HepG2 (cell line): ENCODE measurements at regions not wholly inside any gene's neighbourhood (a gene's known extent, or its start where the extent isn't known, plus 50 kb on each side); places are given as distances from the start of the nearest gene placed in this dataset.

Experiments used
- ATAC-seq: fragments of 200-7000 bp; cut with Tn5 transposase; 3 replicates; pipeline ENCODE4 v1.9.1; 2020; ENCODE audit warnings: mild to moderate bottlenecking, moderate library complexity
- BruUV-seq: library from RNA; stranded (reverse); fragments of 400-500 nt; replicated peaks from 2 replicates; lab custom pipeline; 2021; lab: Mats Ljungman, UMichigan
- CTCF ChIA-PET: fragments of 300-600 bp; formaldehyde crosslinking; extraction: SDS; loops from one replicate; lab custom pipeline; 2021; ENCODE audit warnings: low total read pairs, inconsistent platforms, low intra/inter-chr PET ratio; lab: Yijun Ruan, JAX
- POLR2A ChIA-PET: fragments of 350-600 bp; sonication (Branson Sonifier 250); formaldehyde crosslinking; loops from one replicate; lab custom pipeline; 2020; ENCODE audit warnings: antibody characterized with exemption, inconsistent platforms; lab: Yijun Ruan, JAX
- DNase-seq: peaks from one replicate; pipeline ENCODE4 v3.0.0-alpha.2; 2015; ENCODE audit warnings: low spot score
- FAIRE-seq: peaks from 3 replicates; lab custom pipeline; 2011; peaks lifted over from hg19 to GRCh38; lab: Jason Lieb, UNC
- H2AFZ ChIP-seq: one replicate; pipeline ENCODE4 v1.6.1; 2011; ENCODE audit warnings: low read length, inconsistent platforms
- H3K27ac ChIP-seq: fragments of 300-600 bp; 3 replicates; pipeline ENCODE4 v1.8.0; 2011; ENCODE audit warnings: mixed run types, mild to moderate bottlenecking, mixed read lengths, low read length, inconsistent platforms; ENCODE audit not compliant: insufficient read depth; ENCODE audit errors: extremely low read length
- H3K27me3 ChIP-seq, 2 experiments: fragments of 200-600 bp in 1 of 2; 2 replicates in 1 of 2; 3 replicates in 1 of 2; pipeline versions ENCODE4 v1.6.0 to v1.8.0; 2011; ENCODE audit warnings: low read length in 2 of 2, mild to moderate bottlenecking in 2 of 2, moderate library complexity in 2 of 2, inconsistent platforms in 1 of 2; ENCODE audit not compliant: insufficient read depth in 2 of 2, control insufficient read depth in 1 of 2
- H3K36me3 ChIP-seq, 2 experiments: fragments of 200-600 bp in 1 of 2; replicated peaks in 1 of 2; 2 replicates in 1 of 2; 3 replicates in 1 of 2; pipeline versions ENCODE4 v1.5.1 to v1.8.0; 2011; ENCODE audit warnings: low read length in 2 of 2, inconsistent platforms in 1 of 2; ENCODE audit not compliant: insufficient read depth in 2 of 2, control insufficient read depth in 1 of 2
- H3K4me1 ChIP-seq: 2 replicates; pipeline ENCODE4 v1.5.1; 2012; ENCODE audit warnings: low read length, inconsistent platforms; ENCODE audit not compliant: insufficient read depth
- H3K4me2 ChIP-seq: 2 replicates; pipeline ENCODE4 v1.6.0; 2011; ENCODE audit warnings: low read depth, low read length, inconsistent platforms
- H3K4me3 ChIP-seq, 3 experiments: fragments of 200-600 bp in 1 of 3; sonication (generic), shearing (Covaris generic) in 1 of 3; replicated peaks in 1 of 3; 2 replicates each; pipeline ENCODE4 v1.5.1; 2011 to 2016; ENCODE audit warnings: low read length in 3 of 3, inconsistent platforms in 2 of 3, low read depth in 2 of 3, mild to moderate bottlenecking in 2 of 3, control low read depth in 1 of 3, mixed read lengths in 1 of 3; ENCODE audit not compliant: insufficient read depth in 1 of 3
- H3K79me2 ChIP-seq: one replicate; pipeline ENCODE4 v1.6.1; 2011; ENCODE audit warnings: low read length, inconsistent platforms; ENCODE audit not compliant: insufficient read depth
- H3K9ac ChIP-seq: 2 replicates; pipeline ENCODE4 v1.6.0; 2011; ENCODE audit warnings: mild to moderate bottlenecking, low read depth, low read length, inconsistent platforms; ENCODE audit not compliant: insufficient read depth
- H3K9me3 ChIP-seq: 2 replicates; pipeline ENCODE4 v1.5.1; 2012; ENCODE audit warnings: mild to moderate bottlenecking, low read length
- H4K20me1 ChIP-seq: 2 replicates; pipeline ENCODE4 v1.6.0; 2011; ENCODE audit warnings: inconsistent platforms, mild to moderate bottlenecking, low read length, moderate library complexity; ENCODE audit not compliant: insufficient read depth
- IRX3 ChIP-seq: sonication (generic); formaldehyde crosslinking; IDR thresholded peaks from 2 replicates; pipeline ENCODE4 v1.8.1; 2023; ENCODE audit warnings: mild to moderate bottlenecking, low read depth, missing genetic modification reagents, borderline replicate concordance
- KLF12 ChIP-seq: sonication (generic); formaldehyde crosslinking; IDR thresholded peaks from 2 replicates; pipeline ENCODE4 v1.4.0; 2020; ENCODE audit warnings: missing genetic modification reagents, borderline replicate concordance
- RERE ChIP-seq: IDR thresholded peaks from 2 replicates; pipeline ENCODE4 v1.6.1; 2016; ENCODE audit warnings: low read depth, missing genetic modification reagents, missing compliant biosample characterization
- ZNF20 ChIP-seq: sonication (generic); formaldehyde crosslinking; IDR thresholded peaks from 2 replicates; pipeline ENCODE4 v1.4.0; 2020; ENCODE audit warnings: mild to moderate bottlenecking, moderate library complexity, missing genetic modification reagents
- ZNF367 ChIP-seq: sonication (generic); formaldehyde crosslinking; IDR thresholded peaks from 2 replicates; pipeline ENCODE4 v1.4.0; 2020; ENCODE audit warnings: missing genetic modification reagents, borderline replicate concordance
- ZNF468 ChIP-seq: sonication (generic); formaldehyde crosslinking; IDR thresholded peaks from 2 replicates; pipeline ENCODE4 v1.8.0; 2022; ENCODE audit warnings: mild to moderate bottlenecking, moderate library complexity, missing genetic modification reagents
- ZNF629 ChIP-seq: sonication (generic); formaldehyde crosslinking; conservative IDR thresholded peaks from 2 replicates; pipeline ENCODE4 v1.5.0; 2020; ENCODE audit warnings: missing genetic modification reagents
- WGBS: methylation state at CpG from one replicate; pipeline ENCODE4 v1.1.6; 2017; ENCODE audit warnings: low lambda C conversion rate; 5-methylcytosine and 5-hydroxymethylcytosine counted together
- in situ Hi-C: cut with HindIII; loops from 2 replicates; pipeline ENCODE4 v1.10.0; 2017; ENCODE audit warnings: low pct_unique_long_range_greater_than_20kb; ENCODE audit not compliant: extremely low pct_ligation_motif_present
- intact Hi-C: fragments of 100-400 bp; cut with micrococcal nuclease; formaldehyde crosslinking; loops from one replicate; pipeline ENCODE4 v1.10.0; 2022; ENCODE audit not compliant: unreplicated experiment
- TF ChIP-seq, protein P1 (sequence below): sonication (generic); formaldehyde crosslinking; IDR thresholded peaks from 2 replicates; pipeline ENCODE4 v1.5.0; 2020; ENCODE audit warnings: missing genetic modification reagents
- TF ChIP-seq, protein P2 (sequence below): sonication (generic); formaldehyde crosslinking; IDR thresholded peaks from 2 replicates; pipeline ENCODE4 v1.5.0; 2020; ENCODE audit warnings: mild to moderate bottlenecking, missing genetic modification reagents
- TF ChIP-seq, protein P3 (sequence below): IDR thresholded peaks from 2 replicates; pipeline ENCODE4 v1.6.1; 2016; ENCODE audit warnings: missing biosample characterization, missing genetic modification reagents, low read depth
- TF ChIP-seq, protein P4 (sequence below): sonication (generic); formaldehyde crosslinking; IDR thresholded peaks from 2 replicates; pipeline ENCODE4 v1.4.0; 2020; ENCODE audit warnings: mild to moderate bottlenecking, missing genetic modification reagents

GRCh38 chr2:149745396-149746230 is 158.0 kb upstream of the MMADHC start:
- Histone ChIP-seq H3K4me2 (no peak overlapping the region), H3K4me1 (no peaks in the 10 kb centered on the region), H3K27ac (no peak overlapping the region), H3K79me2 (no peaks in the 10 kb centered on the region), H3K9ac (no peak overlapping the region), H4K20me1 (no peaks in the 10 kb centered on the region), H3K4me3 (no peak overlapping the region), H3K27me3 (no peaks in the 10 kb centered on the region), H3K36me3 (no peaks in the 10 kb centered on the region), H2AFZ (no peak overlapping the region), H3K9me3 (no peaks in the 10 kb centered on the region)
- no TSS peak for BruUV-seq
- POLR2A ChIA-PET, result no interaction called here
- no peak for ATAC-seq
- CTCF ChIA-PET, result no interaction called here
- DNase-seq, result no peak
- intact Hi-C loops (no loop called here), in situ Hi-C loops (no loop called here)
- WGBS, result 60% methylated on average over 9 of the region's 9 CpGs
- FAIRE-seq, result no peak
- TF ChIP-seq, protein P1, sequence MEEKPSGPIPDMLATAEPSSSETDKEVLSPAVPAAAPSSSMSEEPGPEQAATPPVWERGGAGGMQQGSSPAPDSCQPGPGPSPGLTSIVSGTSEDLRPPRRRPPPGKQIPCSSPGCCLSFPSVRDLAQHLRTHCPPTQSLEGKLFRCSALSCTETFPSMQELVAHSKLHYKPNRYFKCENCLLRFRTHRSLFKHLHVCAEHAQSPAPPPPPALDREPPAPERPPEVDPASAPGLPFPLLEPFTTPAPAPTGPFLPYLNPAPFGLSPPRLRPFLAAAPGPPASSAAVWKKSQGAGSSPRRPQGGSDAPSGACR (CRISPR knock-in tag), result no peak
- TF ChIP-seq, protein P2, sequence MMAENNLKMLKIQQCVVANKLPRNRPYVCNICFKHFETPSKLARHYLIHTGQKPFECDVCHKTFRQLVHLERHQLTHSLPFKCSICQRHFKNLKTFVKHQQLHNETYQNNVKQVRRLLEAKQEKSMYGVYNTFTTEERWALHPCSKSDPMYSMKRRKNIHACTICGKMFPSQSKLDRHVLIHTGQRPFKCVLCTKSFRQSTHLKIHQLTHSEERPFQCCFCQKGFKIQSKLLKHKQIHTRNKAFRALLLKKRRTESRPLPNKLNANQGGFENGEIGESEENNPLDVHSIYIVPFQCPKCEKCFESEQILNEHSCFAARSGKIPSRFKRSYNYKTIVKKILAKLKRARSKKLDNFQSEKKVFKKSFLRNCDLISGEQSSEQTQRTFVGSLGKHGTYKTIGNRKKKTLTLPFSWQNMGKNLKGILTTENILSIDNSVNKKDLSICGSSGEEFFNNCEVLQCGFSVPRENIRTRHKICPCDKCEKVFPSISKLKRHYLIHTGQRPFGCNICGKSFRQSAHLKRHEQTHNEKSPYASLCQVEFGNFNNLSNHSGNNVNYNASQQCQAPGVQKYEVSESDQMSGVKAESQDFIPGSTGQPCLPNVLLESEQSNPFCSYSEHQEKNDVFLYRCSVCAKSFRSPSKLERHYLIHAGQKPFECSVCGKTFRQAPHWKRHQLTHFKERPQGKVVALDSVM (CRISPR knock-in tag), result no peak
- TF ChIP-seq, protein P3, sequence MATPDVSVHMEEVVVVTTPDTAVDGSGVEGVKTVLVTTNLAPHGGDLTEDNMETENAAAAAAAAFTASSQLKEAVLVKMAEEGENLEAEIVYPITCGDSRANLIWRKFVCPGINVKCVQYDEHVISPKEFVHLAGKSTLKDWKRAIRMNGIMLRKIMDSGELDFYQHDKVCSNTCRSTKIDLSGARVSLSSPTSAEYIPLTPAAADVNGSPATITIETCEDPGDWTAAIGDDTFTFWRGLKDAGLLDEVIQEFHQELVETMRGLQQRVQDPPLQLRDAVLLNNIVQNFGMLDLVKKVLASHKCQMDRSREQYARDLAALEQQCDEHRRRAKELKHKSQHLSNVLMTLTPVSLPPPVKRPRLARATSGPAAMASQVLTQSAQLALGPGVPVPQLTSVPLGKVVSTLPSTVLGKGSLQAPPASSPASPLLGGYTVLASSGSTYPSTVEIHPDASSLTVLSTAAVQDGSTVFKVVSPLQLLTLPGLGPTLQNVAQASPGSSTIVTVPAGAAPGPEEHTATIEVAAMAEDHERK (CRISPR knock-in tag), result no peak
- TF ChIP-seq ZNF20 (CRISPR knock-in tag) (no peak), KLF12 (CRISPR knock-in tag) (no peak), ZNF629 (CRISPR knock-in tag) (no peak), IRX3 (no peak), ZNF468 (CRISPR knock-in tag) (no peak), ZNF367 (CRISPR knock-in tag) (no peak), RERE (CRISPR knock-in tag) (no peak)
- TF ChIP-seq, protein P4, sequence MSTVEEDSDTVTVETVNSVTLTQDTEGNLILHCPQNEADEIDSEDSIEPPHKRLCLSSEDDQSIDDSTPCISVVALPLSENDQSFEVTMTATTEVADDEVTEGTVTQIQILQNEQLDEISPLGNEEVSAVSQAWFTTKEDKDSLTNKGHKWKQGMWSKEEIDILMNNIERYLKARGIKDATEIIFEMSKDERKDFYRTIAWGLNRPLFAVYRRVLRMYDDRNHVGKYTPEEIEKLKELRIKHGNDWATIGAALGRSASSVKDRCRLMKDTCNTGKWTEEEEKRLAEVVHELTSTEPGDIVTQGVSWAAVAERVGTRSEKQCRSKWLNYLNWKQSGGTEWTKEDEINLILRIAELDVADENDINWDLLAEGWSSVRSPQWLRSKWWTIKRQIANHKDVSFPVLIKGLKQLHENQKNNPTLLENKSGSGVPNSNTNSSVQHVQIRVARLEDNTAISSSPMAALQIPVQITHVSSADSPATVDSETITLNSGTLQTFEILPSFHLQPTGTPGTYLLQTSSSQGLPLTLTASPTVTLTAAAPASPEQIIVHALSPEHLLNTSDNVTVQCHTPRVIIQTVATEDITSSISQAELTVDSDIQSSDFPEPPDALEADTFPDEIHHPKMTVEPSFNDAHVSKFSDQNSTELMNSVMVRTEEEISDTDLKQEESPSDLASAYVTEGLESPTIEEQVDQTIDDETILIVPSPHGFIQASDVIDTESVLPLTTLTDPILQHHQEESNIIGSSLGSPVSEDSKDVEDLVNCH (CRISPR knock-in tag), result no peak
